ENCODE measurements at regions not wholly inside any gene's neighbourhood (a gene's known extent, or its start where the extent isn't known, plus 50 kb on each side); places are given as distances from the start of the nearest gene placed in this dataset.

GRCh38 chr12:107462428-107463332, 222.9 kb upstream of the PWP1 start:
- Histone ChIP-seq H3K36me3 (ENCODE audit: low read depth, low read length) (no peaks in the 10 kb centered on the region), H3K9me2 (replicated peaks; ENCODE audit: low read length) (no peaks in the 10 kb centered on the region), H3K9me3 (ENCODE audit: low read length) (no peaks in the 10 kb centered on the region), H3K4me3 (ENCODE audit: low read length) (no peak overlapping the region), H3K9ac (ENCODE audit: low read length) (no peak overlapping the region), H3K27me3 (ENCODE audit: low read length) (no peaks in the 10 kb centered on the region), H3K4me2 (ENCODE audit: low read length) (peak overlapping the region; percentile 64; the same call in 1 of the 2 replicates), H3K79me2 (ENCODE audit: low read length) (peaks cover 12% of the 10 kb centered on the region), H3F3A (ENCODE audit: low read length, unreplicated experiment) (no peaks in the 10 kb centered on the region), H2AFZ (ENCODE audit: low read length) (no peak overlapping the region), H4K20me1 (ENCODE audit: low read length) (no peaks in the 10 kb centered on the region), H3K27ac (ENCODE audit: low read length) (no peak overlapping the region), H3K4me1 (ENCODE audit: insufficient read depth, low read length) (peaks cover 21% of the 10 kb centered on the region)
- intact Hi-C loops (cut with micrococcal nuclease) = no loop called here
- POLR2A ChIA-PET (ENCODE audit: unreplicated experiment) = no interaction called here
- no peak for TF ChIP-seq CTCF (conservative IDR thresholded peaks at IDR 0.05; ENCODE audit: low read depth, low read length)
- TF ChIP-seq EZH2 (IDR thresholded peaks at IDR 0.05; ENCODE audit: low read length, unreplicated experiment) = no peak
- TF ChIP-seq EZH2phosphoT487 (IDR thresholded peaks at IDR 0.05; ENCODE audit: borderline replicate concordance, low read length) = no peak
- BruUV-seq (replicated peaks) = no TSS peak
- DNase-seq (no peak), ATAC-seq (no peak)
- CTCF ChIA-PET = no interaction called here

GRCh38 chr12:107464644-107465043, 221.0 kb upstream of the PWP1 start:
- Histone ChIP-seq H3K4me3 (ENCODE audit: low read length) (no peak overlapping the region), H3K9me3 (ENCODE audit: low read length) (no peaks in the 10 kb centered on the region), H3K4me1 (ENCODE audit: insufficient read depth, low read length) (peaks cover 21% of the 10 kb centered on the region), H4K20me1 (ENCODE audit: low read length) (no peaks in the 10 kb centered on the region), H3K27me3 (ENCODE audit: low read length) (no peaks in the 10 kb centered on the region), H3K4me2 (ENCODE audit: low read length) (no peak overlapping the region), H3F3A (ENCODE audit: low read length, unreplicated experiment) (no peaks in the 10 kb centered on the region), H3K36me3 (ENCODE audit: low read depth, low read length) (no peaks in the 10 kb centered on the region), H3K79me2 (ENCODE audit: low read length) (peaks cover 12% of the 10 kb centered on the region), H3K27ac (ENCODE audit: low read length) (no peak overlapping the region), H3K9me2 (replicated peaks; ENCODE audit: low read length) (no peaks in the 10 kb centered on the region), H2AFZ (ENCODE audit: low read length) (no peak overlapping the region), H3K9ac (ENCODE audit: low read length) (no peak overlapping the region)
- intact Hi-C loops (cut with micrococcal nuclease) = no loop called here
- BruUV-seq (replicated peaks) = no TSS peak
- DNase-seq (no peak), ATAC-seq (no peak)
- POLR2A ChIA-PET (ENCODE audit: unreplicated experiment) = no interaction called here
- CTCF ChIA-PET = no interaction called here
- TF ChIP-seq EZH2 (IDR thresholded peaks at IDR 0.05; ENCODE audit: low read length, unreplicated experiment) (no peak), EZH2phosphoT487 (IDR thresholded peaks at IDR 0.05; ENCODE audit: borderline replicate concordance, low read length) (no peak), CTCF (conservative IDR thresholded peaks at IDR 0.05; ENCODE audit: low read depth, low read length) (no peak)

- H3K27me3 ChIP-seq (ENCODE audit: low read length) = no peaks in the 10 kb centered on the region
- peaks cover 18% of the 10 kb centered on the region for H3K4me1 ChIP-seq (ENCODE audit: insufficient read depth, low read length)
- no peaks in the 10 kb centered on the region for H3F3A ChIP-seq (ENCODE audit: low read length, unreplicated experiment)
- no peaks in the 10 kb centered on the region for H3K36me3 ChIP-seq (ENCODE audit: low read depth, low read length)
- no TSS peak for BruUV-seq (replicated peaks)
- H3K27ac ChIP-seq (ENCODE audit: low read length) = no peak overlapping the region
- intact Hi-C loops (cut with micrococcal nuclease) = no loop called here
- H3K4me3 ChIP-seq (ENCODE audit: low read length) = no peak overlapping the region
- H3K4me2 ChIP-seq (ENCODE audit: low read length) = no peak overlapping the region
- no peak overlapping the region for H2AFZ ChIP-seq (ENCODE audit: low read length)
- TF ChIP-seq CTCF (conservative IDR thresholded peaks at IDR 0.05; ENCODE audit: low read depth, low read length) = no peak
- no peak for TF ChIP-seq EZH2 (IDR thresholded peaks at IDR 0.05; ENCODE audit: low read length, unreplicated experiment)
- TF ChIP-seq EZH2phosphoT487 (IDR thresholded peaks at IDR 0.05; ENCODE audit: borderline replicate concordance, low read length) = no peak
- ChIA-PET POLR2A (ENCODE audit: unreplicated experiment) (no interaction called here), CTCF (no interaction called here)
- H4K20me1 ChIP-seq (ENCODE audit: low read length) = no peaks in the 10 kb centered on the region
- peaks cover 12% of the 10 kb centered on the region for H3K79me2 ChIP-seq (ENCODE audit: low read length)
- ATAC-seq = no peak
- H3K9me2 ChIP-seq (replicated peaks; ENCODE audit: low read length) = no peaks in the 10 kb centered on the region
- no peak for DNase-seq
- H3K9me3 ChIP-seq (ENCODE audit: low read length) = no peaks in the 10 kb centered on the region
- H3K9ac ChIP-seq (ENCODE audit: low read length) = no peak overlapping the region
Measured at GRCh38 chr12:107465625-107466024, 220.0 kb upstream of the PWP1 start.

All from PC-3 (cell line).